HEK293 (cell line): ENCODE measurements at regions not wholly inside any gene's neighbourhood (a gene's known extent, or its start where the extent isn't known, plus 50 kb on each side); places are given as distances from the start of the nearest gene placed in this dataset.

Source experiments
- CTCF ChIA-PET: fragments of 350-600 bp; formaldehyde crosslinking; extraction: SDS; loops from one replicate; lab custom pipeline; 2021; ENCODE audit warnings: antibody characterized with exemption; lab: Yijun Ruan, JAX
- POLR2A ChIA-PET: fragments of 300-600 bp; formaldehyde crosslinking; extraction: SDS; loops from one replicate; lab custom pipeline; 2020; ENCODE audit warnings: antibody characterized with exemption, inconsistent platforms; lab: Yijun Ruan, JAX
- H3K27ac ChIP-seq: fragments of 200-500 bp; sonication (Bioruptor generic); 2 replicates; pipeline ENCODE4 v1.5.1; 2014; ENCODE audit warnings: low read depth, low read length, control low read depth, inconsistent platforms; ENCODE audit errors: extremely low read depth
- H3K36me3 ChIP-seq, 2 experiments: fragments of 200-500 bp in 1 of 2; sonication (Bioruptor generic) in 1 of 2; 1 replicate in 1 of 2; 2 replicates in 1 of 2; pipeline ENCODE4 v1.5.1; 2014 to 2017; ENCODE audit warnings: inconsistent platforms in 2 of 2, low read length in 2 of 2; ENCODE audit not compliant: control insufficient read depth in 2 of 2, insufficient read depth in 1 of 2
- H3K4me1 ChIP-seq: fragments of 200-500 bp; sonication (Bioruptor generic); 2 replicates; pipeline ENCODE4 v1.5.1; 2014; ENCODE audit warnings: mild to moderate bottlenecking, low read length, inconsistent platforms; ENCODE audit not compliant: control insufficient read depth, insufficient read depth
- H3K4me3 ChIP-seq: 2 replicates; pipeline ENCODE4 v1.5.1; 2011; ENCODE audit warnings: low read depth, mild to moderate bottlenecking, control low read depth, low read length, moderate library complexity
- H3K9me3 ChIP-seq: fragments of 200-500 bp; sonication (Bioruptor generic); 2 replicates; pipeline ENCODE4 v1.5.1; 2014; ENCODE audit warnings: low read depth, low read length, inconsistent platforms; ENCODE audit not compliant: control insufficient read depth, insufficient read depth
- KLF10 ChIP-seq: fragments of 450-650 bp; IDR thresholded peaks from 2 replicates; pipeline ENCODE4 v1.5.1; 2018; ENCODE audit warnings: missing biosample characterization, mild to moderate bottlenecking, missing genetic modification characterization
- MYNN ChIP-seq: fragments of 450-650 bp; formaldehyde crosslinking; IDR thresholded peaks from 2 replicates; pipeline ENCODE4 v1.5.1; 2016; ENCODE audit warnings: missing biosample characterization, missing genetic modification characterization, borderline replicate concordance
- SETDB1 ChIP-seq: IDR thresholded peaks from one replicate; pipeline ENCODE4 v1.6.1; 2017; ENCODE audit warnings: mild to moderate bottlenecking, low read length, moderate library complexity, mixed read lengths; ENCODE audit not compliant: insufficient read length
- ZBTB20 ChIP-seq: fragments of 450-650 bp; formaldehyde crosslinking; IDR thresholded peaks from 2 replicates; pipeline ENCODE4 v1.5.1; 2016; ENCODE audit warnings: missing biosample characterization, missing genetic modification characterization
- ZBTB44 ChIP-seq: fragments of 450-650 bp; IDR thresholded peaks from 2 replicates; pipeline ENCODE4 v1.5.1; 2018; ENCODE audit warnings: missing biosample characterization, mild to moderate bottlenecking, missing genetic modification characterization
- ZFP3 ChIP-seq: fragments of 450-650 bp; formaldehyde crosslinking; IDR thresholded peaks from 2 replicates; pipeline ENCODE4 v1.5.1; 2016; ENCODE audit warnings: low read depth, missing biosample characterization, missing genetic modification characterization
- ZNF121 ChIP-seq: fragments of 450-650 bp; formaldehyde crosslinking; IDR thresholded peaks from 2 replicates; pipeline ENCODE4 v1.5.1; 2016; ENCODE audit warnings: missing biosample characterization, missing genetic modification characterization
- ZNF169 ChIP-seq: fragments of 450-650 bp; formaldehyde crosslinking; IDR thresholded peaks from 2 replicates; pipeline ENCODE4 v1.5.1; 2016; ENCODE audit warnings: missing biosample characterization, missing genetic modification characterization
- ZNF398 ChIP-seq: fragments of 450-650 bp; formaldehyde crosslinking; IDR thresholded peaks from 2 replicates; pipeline ENCODE4 v1.5.1; 2017; ENCODE audit warnings: missing biosample characterization, missing genetic modification characterization
- ZNF426 ChIP-seq: fragments of 450-650 bp; formaldehyde crosslinking; IDR thresholded peaks from 2 replicates; pipeline ENCODE4 v1.5.1; 2017; ENCODE audit warnings: missing biosample characterization, missing genetic modification characterization, mild to moderate bottlenecking, inconsistent platforms, moderate library complexity
- ZNF585B ChIP-seq: fragments of 450-650 bp; formaldehyde crosslinking; IDR thresholded peaks from 2 replicates; pipeline ENCODE4 v1.5.1; 2016; ENCODE audit warnings: missing biosample characterization, missing genetic modification characterization
- ZNF792 ChIP-seq: fragments of 450-650 bp; formaldehyde crosslinking; IDR thresholded peaks from 2 replicates; pipeline ENCODE4 v1.5.1; 2016; ENCODE audit warnings: missing biosample characterization, missing genetic modification characterization
- TF ChIP-seq, protein P1 (sequence below): fragments of 450-650 bp; formaldehyde crosslinking; IDR thresholded peaks from 2 replicates; pipeline ENCODE4 v1.5.1; 2017; ENCODE audit warnings: missing biosample characterization, missing genetic modification characterization
- TF ChIP-seq, protein P2 (sequence below): fragments of 450-650 bp; formaldehyde crosslinking; IDR thresholded peaks from 2 replicates; pipeline ENCODE4 v1.5.1; 2016; ENCODE audit warnings: missing biosample characterization, missing genetic modification characterization
- TF ChIP-seq, protein P3 (sequence below): fragments of 450-650 bp; formaldehyde crosslinking; IDR thresholded peaks from 2 replicates; pipeline ENCODE4 v1.5.1; 2016; ENCODE audit warnings: missing biosample characterization, missing genetic modification characterization

GRCh38 chr1:30610917-30611316 lies 112.5 kb downstream of the MATN1 start:
- TF ChIP-seq, protein P1, sequence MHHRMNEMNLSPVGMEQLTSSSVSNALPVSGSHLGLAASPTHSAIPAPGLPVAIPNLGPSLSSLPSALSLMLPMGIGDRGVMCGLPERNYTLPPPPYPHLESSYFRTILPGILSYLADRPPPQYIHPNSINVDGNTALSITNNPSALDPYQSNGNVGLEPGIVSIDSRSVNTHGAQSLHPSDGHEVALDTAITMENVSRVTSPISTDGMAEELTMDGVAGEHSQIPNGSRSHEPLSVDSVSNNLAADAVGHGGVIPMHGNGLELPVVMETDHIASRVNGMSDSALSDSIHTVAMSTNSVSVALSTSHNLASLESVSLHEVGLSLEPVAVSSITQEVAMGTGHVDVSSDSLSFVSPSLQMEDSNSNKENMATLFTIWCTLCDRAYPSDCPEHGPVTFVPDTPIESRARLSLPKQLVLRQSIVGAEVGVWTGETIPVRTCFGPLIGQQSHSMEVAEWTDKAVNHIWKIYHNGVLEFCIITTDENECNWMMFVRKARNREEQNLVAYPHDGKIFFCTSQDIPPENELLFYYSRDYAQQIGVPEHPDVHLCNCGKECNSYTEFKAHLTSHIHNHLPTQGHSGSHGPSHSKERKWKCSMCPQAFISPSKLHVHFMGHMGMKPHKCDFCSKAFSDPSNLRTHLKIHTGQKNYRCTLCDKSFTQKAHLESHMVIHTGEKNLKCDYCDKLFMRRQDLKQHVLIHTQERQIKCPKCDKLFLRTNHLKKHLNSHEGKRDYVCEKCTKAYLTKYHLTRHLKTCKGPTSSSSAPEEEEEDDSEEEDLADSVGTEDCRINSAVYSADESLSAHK (tag by site-specific recombination): no peak
- TF ChIP-seq, all 188 proteins: peak for 0
- CTCF ChIA-PET: no interaction called here
- Histone ChIP-seq H3K27ac (no peak overlapping the region), H3K4me1 (no peaks in the 10 kb centered on the region), H3K9me3 (no peaks in the 10 kb centered on the region), H3K36me3 (no peaks in the 10 kb centered on the region), H3K4me3 (no peak overlapping the region)
- POLR2A ChIA-PET: no interaction called here

DNA sequence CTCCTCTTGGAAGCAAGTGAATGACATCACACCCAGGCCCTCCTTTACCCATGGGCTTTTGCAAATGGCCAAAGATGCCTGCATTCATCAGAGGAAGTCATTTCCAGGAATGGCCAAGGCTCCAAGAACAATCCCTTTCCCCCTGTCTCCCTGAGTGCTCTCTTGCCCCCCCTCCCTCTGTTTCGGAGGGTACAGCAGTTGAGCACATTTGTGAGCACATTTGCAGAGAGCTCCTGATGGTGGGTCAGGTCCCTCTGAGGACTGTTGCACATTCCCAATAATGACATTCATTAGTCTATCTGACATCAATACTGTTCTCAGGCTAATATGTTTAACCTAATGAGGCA lies 113.4 kb downstream of the MATN1 start:
- no peak overlapping the region for H3K4me3 ChIP-seq
- no peaks in the 10 kb centered on the region for H3K4me1 ChIP-seq
- CTCF ChIA-PET: interaction anchor here (0.5 to 0.7 kb wide), 2 partner anchors 17 to 481 kb away, joined by 3 to 4 read pairs; no protein-coding TSS in a partner anchor
- no peaks in the 10 kb centered on the region for H3K36me3 ChIP-seq
- POLR2A ChIA-PET: no interaction called here
- no peaks in the 10 kb centered on the region for H3K9me3 ChIP-seq
- TF ChIP-seq SETDB1: no peak
- no peak for TF ChIP-seq ZFP3 (tag by site-specific recombination)
- TF ChIP-seq ZNF585B (tag by site-specific recombination): no peak
- TF ChIP-seq ZNF169 (tag by site-specific recombination): no peak
- no peak for TF ChIP-seq KLF10 (tag by site-specific recombination)
- TF ChIP-seq ZNF426 (tag by site-specific recombination): no peak
- TF ChIP-seq, protein P2, sequence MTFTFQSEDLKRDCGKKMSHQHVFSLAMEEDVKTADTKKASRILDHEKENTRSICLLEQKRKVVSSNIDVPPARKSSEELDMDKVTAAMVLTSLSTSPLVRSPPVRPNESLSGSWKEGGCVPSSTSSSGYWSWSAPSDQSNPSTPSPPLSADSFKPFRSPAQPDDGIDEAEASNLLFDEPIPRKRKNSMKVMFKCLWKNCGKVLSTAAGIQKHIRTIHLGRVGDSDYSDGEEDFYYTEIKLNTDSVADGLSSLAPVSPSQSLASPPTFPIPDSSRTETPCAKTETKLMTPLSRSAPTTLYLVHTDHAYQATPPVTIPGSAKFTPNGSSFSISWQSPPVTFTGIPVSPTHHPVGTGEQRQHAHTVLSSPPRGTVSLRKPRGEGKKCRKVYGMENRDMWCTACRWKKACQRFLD: no peak
- TF ChIP-seq MYNN (tag by site-specific recombination): no peak
- TF ChIP-seq, protein P3, sequence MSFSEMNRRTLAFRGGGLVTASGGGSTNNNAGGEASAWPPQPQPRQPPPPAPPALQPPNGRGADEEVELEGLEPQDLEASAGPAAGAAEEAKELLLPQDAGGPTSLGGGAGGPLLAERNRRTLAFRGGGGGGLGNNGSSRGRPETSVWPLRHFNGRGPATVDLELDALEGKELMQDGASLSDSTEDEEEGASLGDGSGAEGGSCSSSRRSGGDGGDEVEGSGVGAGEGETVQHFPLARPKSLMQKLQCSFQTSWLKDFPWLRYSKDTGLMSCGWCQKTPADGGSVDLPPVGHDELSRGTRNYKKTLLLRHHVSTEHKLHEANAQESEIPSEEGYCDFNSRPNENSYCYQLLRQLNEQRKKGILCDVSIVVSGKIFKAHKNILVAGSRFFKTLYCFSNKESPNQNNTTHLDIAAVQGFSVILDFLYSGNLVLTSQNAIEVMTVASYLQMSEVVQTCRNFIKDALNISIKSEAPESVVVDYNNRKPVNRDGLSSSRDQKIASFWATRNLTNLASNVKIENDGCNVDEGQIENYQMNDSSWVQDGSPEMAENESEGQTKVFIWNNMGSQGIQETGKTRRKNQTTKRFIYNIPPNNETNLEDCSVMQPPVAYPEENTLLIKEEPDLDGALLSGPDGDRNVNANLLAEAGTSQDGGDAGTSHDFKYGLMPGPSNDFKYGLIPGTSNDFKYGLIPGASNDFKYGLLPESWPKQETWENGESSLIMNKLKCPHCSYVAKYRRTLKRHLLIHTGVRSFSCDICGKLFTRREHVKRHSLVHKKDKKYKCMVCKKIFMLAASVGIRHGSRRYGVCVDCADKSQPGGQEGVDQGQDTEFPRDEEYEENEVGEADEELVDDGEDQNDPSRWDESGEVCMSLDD (tag by site-specific recombination): no peak
- TF ChIP-seq ZBTB20 (tag by site-specific recombination): no peak
- no peak for TF ChIP-seq ZNF792 (tag by site-specific recombination)
- TF ChIP-seq ZBTB44 (tag by site-specific recombination): no peak
- TF ChIP-seq, all 188 proteins: peak for 0
- H3K27ac ChIP-seq: no peak overlapping the region

GRCh38 chr1:30609336-30609998 lies 113.9 kb downstream of the MATN1 start:
- ChIA-PET CTCF (interaction anchor here (0.5 kb wide), 2 partner anchors 17 to 186 kb away, joined by 3 read pairs; no protein-coding TSS in a partner anchor), POLR2A (no interaction called here)
- no peak overlapping the region for H3K4me3 ChIP-seq
- no peak overlapping the region for H3K27ac ChIP-seq
- TF ChIP-seq ZNF398 (tag by site-specific recombination) (peak; percentile 41; the same call in 1 of the 2 replicates), ZNF121 (tag by site-specific recombination) (no peak)
- H3K9me3 ChIP-seq: no peaks in the 10 kb centered on the region
- H3K4me1 ChIP-seq: no peaks in the 10 kb centered on the region
- H3K36me3 ChIP-seq: no peaks in the 10 kb centered on the region
